HEK293T (cell line): ENCODE measurements at regions not wholly inside any gene's neighbourhood (a gene's known extent, or its start where the extent isn't known, plus 50 kb on each side); places are given as distances from the start of the nearest gene placed in this dataset.

Experiments used
- CTCF ChIA-PET: fragments of 350-600 bp; formaldehyde crosslinking; extraction: SDS; loops from one replicate; lab custom pipeline; 2021; ENCODE audit warnings: antibody characterized with exemption, inconsistent platforms; lab: Yijun Ruan, JAX
- POLR2A ChIA-PET: fragments of 350-600 bp; formaldehyde crosslinking; extraction: SDS; loops from one replicate; lab custom pipeline; 2020; ENCODE audit warnings: antibody characterized with exemption, inconsistent platforms; lab: Yijun Ruan, JAX
- DNase-seq: peaks from one replicate; pipeline ENCODE4 v3.0.0; 2012; ENCODE audit warnings: mixed read lengths; ENCODE audit errors: extremely low spot score
- ARNT ChIP-seq: fragments of 450-650 bp; IDR thresholded peaks from 2 replicates; pipeline ENCODE4 v1.6.1; 2017; ENCODE audit warnings: mild to moderate bottlenecking
- BHLHE40 ChIP-seq: fragments of 450-650 bp; IDR thresholded peaks from 2 replicates; pipeline ENCODE4 v1.6.1; 2016; ENCODE audit warnings: mild to moderate bottlenecking, moderate library complexity, borderline replicate concordance
- CTBP1 ChIP-seq: fragments of 450-650 bp; IDR thresholded peaks from 2 replicates; pipeline ENCODE4 v1.6.1; 2016; ENCODE audit warnings: borderline replicate concordance
- ELF4 ChIP-seq: fragments of 450-650 bp; IDR thresholded peaks from 2 replicates; pipeline ENCODE4 v1.6.1; 2017; ENCODE audit warnings: antibody characterized with exemption
- FOXA1 ChIP-seq: fragments of 450-650 bp; IDR thresholded peaks from 2 replicates; pipeline ENCODE4 v1.6.1; 2016; ENCODE audit warnings: mild to moderate bottlenecking
- FOXK2 ChIP-seq: fragments of 450-650 bp; IDR thresholded peaks from 2 replicates; pipeline ENCODE4 v1.6.1; 2016; ENCODE audit warnings: mild to moderate bottlenecking
- FOXM1 ChIP-seq: fragments of 450-650 bp; IDR thresholded peaks from 2 replicates; pipeline ENCODE4 v1.6.1; 2017; ENCODE audit warnings: mild to moderate bottlenecking, borderline replicate concordance
- HDGF ChIP-seq: fragments of 450-650 bp; IDR thresholded peaks from 2 replicates; pipeline ENCODE4 v1.6.1; 2017; ENCODE audit warnings: antibody characterized with exemption, borderline replicate concordance
- L3MBTL2 ChIP-seq: fragments of 450-650 bp; conservative IDR thresholded peaks from 2 replicates; pipeline ENCODE4 v1.6.1; 2016; ENCODE audit warnings: mild to moderate bottlenecking
- LEF1 ChIP-seq: fragments of 450-650 bp; IDR thresholded peaks from 2 replicates; pipeline ENCODE4 v1.6.1; 2017; ENCODE audit warnings: mild to moderate bottlenecking, borderline replicate concordance
- NFRKB ChIP-seq: fragments of 450-650 bp; IDR thresholded peaks from 2 replicates; pipeline ENCODE4 v1.6.1; 2016; ENCODE audit warnings: mild to moderate bottlenecking, moderate library complexity
- PKNOX1 ChIP-seq: fragments of 450-650 bp; IDR thresholded peaks from 2 replicates; pipeline ENCODE4 v1.6.1; 2016
- SP1 ChIP-seq: fragments of 450-650 bp; IDR thresholded peaks from 2 replicates; pipeline ENCODE4 v1.6.1; 2017
- SUZ12 ChIP-seq: fragments of 450-650 bp; IDR thresholded peaks from 2 replicates; pipeline ENCODE4 v1.6.1; 2016; ENCODE audit warnings: mild to moderate bottlenecking
- TARDBP ChIP-seq: fragments of 450-650 bp; IDR thresholded peaks from 2 replicates; pipeline ENCODE4 v1.6.1; 2016
- ZNF384 ChIP-seq: fragments of 450-650 bp; IDR thresholded peaks from 2 replicates; pipeline ENCODE4 v1.6.1; 2016

GRCh38 chr15:62264196-62264595 lies 99.1 kb upstream of the C2CD4B start:
- ChIA-PET POLR2A (no interaction called here), CTCF (no interaction called here)
- no peak for DNase-seq
- TF ChIP-seq SP1, result no peak
- no peak for TF ChIP-seq HDGF
- TF ChIP-seq LEF1, result no peak
- no peak for TF ChIP-seq ELF4
- TF ChIP-seq FOXA1, result no peak
- TF ChIP-seq BHLHE40, result no peak
- TF ChIP-seq FOXK2, result no peak
- no peak for TF ChIP-seq PKNOX1
- no peak for TF ChIP-seq FOXM1
- TF ChIP-seq SUZ12, result no peak
- no peak for TF ChIP-seq ARNT
- TF ChIP-seq CTBP1, result no peak
- no peak for TF ChIP-seq ZNF384
- no peak for TF ChIP-seq NFRKB
- TF ChIP-seq TARDBP, result no peak
- TF ChIP-seq L3MBTL2, result no peak

- no peak for DNase-seq
- ChIA-PET CTCF (no interaction called here), POLR2A (no interaction called here)
- TF ChIP-seq NFRKB (no peak), FOXA1 (no peak), SP1 (no peak), L3MBTL2 (no peak), CTBP1 (no peak), SUZ12 (no peak), TARDBP (no peak), FOXM1 (no peak), ZNF384 (no peak), FOXK2 (no peak), PKNOX1 (no peak), ARNT (no peak), ELF4 (no peak), BHLHE40 (no peak), HDGF (no peak), LEF1 (no peak)
Measured at GRCh38 chr15:62269504-62269903, 104.4 kb upstream of the C2CD4B start.

DNA sequence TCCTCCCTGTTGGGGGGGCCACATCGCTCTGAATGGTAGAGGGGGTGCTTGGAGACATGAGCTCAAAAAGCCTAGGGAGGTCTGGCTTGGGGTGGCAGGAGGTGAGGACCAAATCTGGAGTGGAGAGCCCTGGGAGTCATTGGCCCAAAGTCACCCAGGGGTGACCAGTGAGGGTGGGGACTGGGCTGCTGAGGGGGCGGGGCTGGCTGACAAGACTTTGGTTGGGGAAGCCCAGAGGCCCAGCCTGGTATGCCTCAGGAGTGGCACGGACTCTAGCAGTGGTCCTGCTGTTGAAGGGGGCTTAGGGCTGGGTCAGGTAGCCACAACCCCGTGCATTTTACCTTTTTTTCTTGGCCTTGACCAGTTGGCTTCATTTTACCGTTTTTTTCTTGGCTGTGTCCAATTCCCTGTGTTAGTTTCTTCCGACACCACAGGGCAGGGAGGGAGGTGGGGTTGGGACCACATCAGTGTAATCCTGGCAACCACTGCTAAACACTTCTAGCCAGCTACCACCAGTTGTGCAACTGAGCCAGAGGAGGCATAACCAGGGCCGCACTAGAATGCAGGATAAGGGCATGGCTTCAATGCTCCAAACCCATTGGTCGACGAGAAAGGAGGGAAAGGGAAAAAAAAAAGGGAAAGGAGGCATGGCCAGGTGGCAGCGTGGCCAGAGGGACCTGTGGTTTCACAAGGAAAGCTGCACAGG lies 105.3 kb upstream of the C2CD4B start:
- no peak for DNase-seq
- TF ChIP-seq PKNOX1 (no peak), LEF1 (no peak), FOXM1 (no peak), HDGF (no peak), ARNT (no peak), TARDBP (no peak), ZNF384 (no peak), FOXK2 (no peak), ELF4 (no peak), SUZ12 (no peak)
- CTCF ChIA-PET, result no interaction called here
- POLR2A ChIA-PET, result no interaction called here

DNA sequence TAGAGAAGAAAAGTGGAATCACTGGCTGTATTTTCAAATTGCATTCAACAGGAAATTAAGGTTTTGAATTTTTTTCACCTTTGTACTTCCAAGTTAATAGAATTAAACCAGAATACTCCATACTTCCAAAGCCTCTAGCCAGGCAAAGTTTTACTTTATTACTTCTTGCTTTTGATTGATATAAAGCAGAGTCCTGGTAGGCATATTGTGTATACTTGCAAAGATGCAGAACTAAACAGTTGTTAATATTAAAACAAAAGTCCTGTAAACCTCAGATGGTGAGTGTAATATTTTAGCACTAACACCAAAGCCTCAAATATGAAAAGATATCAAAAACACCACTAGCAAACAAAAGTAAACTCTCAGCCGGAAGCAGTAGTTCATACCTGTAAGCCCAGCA lies 107.2 kb upstream of the C2CD4B start:
- CTCF ChIA-PET, result no interaction called here
- no peak for DNase-seq
- POLR2A ChIA-PET, result no interaction called here
- TF ChIP-seq TARDBP (no peak), PKNOX1 (no peak), FOXK2 (no peak), ELF4 (no peak), ZNF384 (no peak), ARNT (no peak), BHLHE40 (no peak), LEF1 (no peak), CTBP1 (no peak), L3MBTL2 (no peak), HDGF (no peak), FOXM1 (no peak), SUZ12 (no peak), NFRKB (no peak), FOXA1 (no peak), SP1 (no peak)

DNA sequence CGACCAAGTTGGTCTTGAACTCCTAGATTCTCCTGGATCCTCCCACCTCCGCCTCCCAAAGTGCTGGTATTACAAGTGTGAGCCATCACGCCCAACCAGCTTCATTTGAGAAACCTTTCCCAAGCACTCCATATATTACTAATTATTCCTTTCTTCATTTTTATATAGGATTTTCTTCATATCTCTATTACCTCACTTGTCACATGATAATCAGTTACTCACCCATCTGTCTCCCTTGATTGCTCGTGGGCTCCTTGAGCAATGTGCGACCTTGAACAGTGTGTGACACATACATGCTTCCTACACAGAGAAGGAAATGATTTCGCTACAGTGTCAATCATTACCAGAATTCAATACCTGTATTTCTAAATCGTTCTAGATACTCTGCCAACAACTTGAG lies 110.7 kb upstream of the C2CD4B start:
- ChIA-PET CTCF (no interaction called here), POLR2A (no interaction called here)
- DNase-seq, result no peak
- TF ChIP-seq SUZ12 (no peak), TARDBP (no peak), L3MBTL2 (no peak), HDGF (no peak)
